ENCODE measurements at regions not wholly inside any gene's neighbourhood (a gene's known extent, or its start where the extent isn't known, plus 50 kb on each side); places are given as distances from the start of the nearest gene placed in this dataset.
"Not testable (repeated sequence)": the region's sequence is repeated elsewhere in the genome, so short reads cannot be mapped to it uniquely, and the experiment has no call there.

DNA sequence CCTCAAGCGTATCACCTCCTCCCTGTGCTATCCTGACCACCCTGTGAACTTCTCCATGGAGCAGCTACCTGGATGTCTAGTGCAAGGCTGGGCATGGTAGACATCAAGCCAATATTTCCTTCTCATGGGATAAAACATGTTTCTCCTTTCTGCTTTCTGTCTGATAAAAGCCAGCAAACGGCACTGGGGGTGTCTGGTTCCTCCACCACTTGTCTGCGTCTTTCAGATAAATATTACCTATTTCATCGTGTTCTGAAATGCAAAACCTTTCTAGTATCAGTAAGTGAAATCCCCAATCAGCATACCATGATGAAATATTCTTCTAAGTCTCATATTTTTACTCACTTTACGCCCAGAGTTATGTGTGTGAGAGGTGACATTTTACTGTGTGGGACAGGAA lies 340.2 kb downstream of the BCL2L11 start:
- not testable (repeated sequence) for H3K27ac ChIP-seq (ENCODE audit: low read depth in 1 of 2, low read length in 1 of 2); DNase-seq (ENCODE audit: low read depth in 6 of 9, low spot score in 9 of 9); H3K27me3 ChIP-seq (ENCODE audit: control insufficient read depth in 2 of 2, insufficient read depth in 1 of 2, low read length in 1 of 2); H3K36me3 ChIP-seq (ENCODE audit: control insufficient read depth in 2 of 2, insufficient read depth in 2 of 2, low read length in 1 of 2); H3K9me3 ChIP-seq (ENCODE audit: control insufficient read depth in 2 of 2, insufficient read depth in 1 of 2, low read length in 1 of 2); H3K4me3 ChIP-seq (ENCODE audit: low read length in 2 of 2)
- peaks cover 0 to 11% of the 10 kb centered on the region in 2 donors for H3K4me1 ChIP-seq (ENCODE audit: control insufficient read depth in 2 of 2, insufficient read depth in 2 of 2, low read length in 2 of 2)
- WGBS = 97% methylated on average over 5 of the region's 5 CpGs

DNA sequence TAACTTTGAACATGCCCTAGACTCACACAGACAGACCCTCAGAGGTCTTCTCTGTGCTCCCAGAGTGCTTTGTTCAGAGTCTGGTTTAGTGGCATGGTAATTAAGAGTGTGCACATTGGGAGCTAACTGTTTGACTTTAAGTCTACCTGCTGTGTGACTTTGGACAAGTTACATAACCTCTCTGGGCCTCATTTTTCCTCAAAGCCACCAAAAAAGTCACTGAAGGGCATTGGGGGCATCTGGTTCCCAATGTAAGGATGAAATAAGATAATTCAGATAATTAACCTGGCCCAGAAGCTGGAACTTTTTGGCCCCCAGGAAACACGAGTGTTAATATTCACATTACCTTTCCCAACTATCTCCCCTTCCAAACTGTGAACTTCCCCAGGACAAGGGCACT lies 341.1 kb downstream of the BCL2L11 start:
- peaks cover 0 to 11% of the 10 kb centered on the region in 2 donors for H3K4me1 ChIP-seq (ENCODE audit: control insufficient read depth in 2 of 2, insufficient read depth in 2 of 2, low read length in 2 of 2)
- not testable (repeated sequence) for DNase-seq (ENCODE audit: low read depth in 6 of 9, low spot score in 9 of 9); H3K9me3 ChIP-seq (ENCODE audit: control insufficient read depth in 2 of 2, insufficient read depth in 1 of 2, low read length in 1 of 2); H3K27me3 ChIP-seq (ENCODE audit: control insufficient read depth in 2 of 2, insufficient read depth in 1 of 2, low read length in 1 of 2); H3K36me3 ChIP-seq (ENCODE audit: control insufficient read depth in 2 of 2, insufficient read depth in 2 of 2, low read length in 1 of 2); H3K27ac ChIP-seq (ENCODE audit: low read depth in 1 of 2, low read length in 1 of 2); H3K4me3 ChIP-seq (ENCODE audit: low read length in 2 of 2)
- 91% methylated on average over 1 of the region's 1 CpG for WGBS

DNA sequence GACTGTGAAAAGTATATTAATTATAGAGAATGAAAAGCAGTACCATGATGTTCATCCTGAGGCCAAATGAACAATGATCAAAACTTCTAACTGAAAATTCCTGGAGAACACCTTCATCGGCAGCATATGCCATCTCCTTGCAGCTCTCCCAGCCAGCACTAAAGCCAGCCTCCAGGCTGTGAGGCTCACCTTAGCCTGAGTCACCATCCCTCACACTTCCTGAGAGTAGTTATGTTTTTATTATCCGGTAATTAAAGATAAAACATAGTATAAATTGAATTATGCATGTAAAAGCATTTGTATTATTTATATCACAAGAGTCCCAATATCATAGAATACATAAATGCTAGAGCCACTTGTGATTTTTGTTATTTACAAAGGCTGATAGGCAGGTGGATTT lies 341.9 kb downstream of the BCL2L11 start:
- peaks cover 0 to 11% of the 10 kb centered on the region in 2 donors for H3K4me1 ChIP-seq (ENCODE audit: control insufficient read depth in 2 of 2, insufficient read depth in 2 of 2, low read length in 2 of 2)
- WGBS = 97% methylated on average over 2 of the region's 2 CpGs
- not testable (repeated sequence) for DNase-seq (ENCODE audit: low read depth in 6 of 9, low spot score in 9 of 9); H3K27ac ChIP-seq (ENCODE audit: low read depth in 1 of 2, low read length in 1 of 2); H3K27me3 ChIP-seq (ENCODE audit: control insufficient read depth in 2 of 2, insufficient read depth in 1 of 2, low read length in 1 of 2); H3K36me3 ChIP-seq (ENCODE audit: control insufficient read depth in 2 of 2, insufficient read depth in 2 of 2, low read length in 1 of 2); H3K4me3 ChIP-seq (ENCODE audit: low read length in 2 of 2); H3K9me3 ChIP-seq (ENCODE audit: control insufficient read depth in 2 of 2, insufficient read depth in 1 of 2, low read length in 1 of 2)

DNA sequence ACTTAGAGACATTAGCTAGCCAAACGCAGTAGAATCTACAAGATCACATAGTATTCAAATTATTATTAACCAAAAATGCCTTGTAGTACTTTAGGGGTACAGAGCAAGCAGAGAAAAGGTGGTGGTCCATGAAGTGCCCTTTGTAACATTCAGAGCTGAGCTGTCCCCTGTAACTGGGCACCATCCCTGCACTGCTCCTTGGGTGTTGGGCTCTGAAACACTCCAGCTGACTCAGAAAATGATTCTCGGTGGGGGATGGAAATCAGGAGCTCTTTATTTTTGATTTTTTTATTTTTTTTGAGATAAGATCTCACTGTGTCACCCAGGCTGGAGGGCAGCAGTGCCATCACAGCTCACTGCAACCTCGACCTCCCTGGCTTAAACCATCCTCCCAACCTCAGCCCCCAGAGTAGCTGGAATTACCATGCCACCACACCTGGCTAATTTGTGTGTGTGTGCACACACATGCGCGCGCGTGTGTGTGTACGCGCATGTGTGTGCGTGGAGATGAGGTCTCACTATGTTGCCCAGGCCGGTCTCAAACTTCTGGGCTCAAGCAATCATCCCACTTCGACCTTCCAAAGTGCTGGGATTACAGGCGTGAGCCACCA lies 342.6 kb downstream of the BCL2L11 start:
- H3K36me3 ChIP-seq (ENCODE audit: control insufficient read depth in 2 of 2, insufficient read depth in 2 of 2, low read length in 1 of 2); H3K9me3 ChIP-seq (ENCODE audit: control insufficient read depth in 2 of 2, insufficient read depth in 1 of 2, low read length in 1 of 2); H3K4me3 ChIP-seq (ENCODE audit: low read length in 2 of 2); H3K27me3 ChIP-seq (ENCODE audit: control insufficient read depth in 2 of 2, insufficient read depth in 1 of 2, low read length in 1 of 2): not testable (repeated sequence)
- DNase-seq (ENCODE audit: low read depth in 6 of 9, low spot score in 9 of 9) = peak in 2 of 9 donors; percentile 21 to 40
- peak overlapping the region in 1 of 2 donors; percentile 67 for H3K27ac ChIP-seq (ENCODE audit: low read depth in 1 of 2, low read length in 1 of 2)
- H3K4me1 ChIP-seq (ENCODE audit: control insufficient read depth in 2 of 2, insufficient read depth in 2 of 2, low read length in 2 of 2) = peaks cover 0 to 11% of the 10 kb centered on the region in 2 donors
- WGBS = 81% methylated on average over 12 of the region's 13 CpGs

DNA sequence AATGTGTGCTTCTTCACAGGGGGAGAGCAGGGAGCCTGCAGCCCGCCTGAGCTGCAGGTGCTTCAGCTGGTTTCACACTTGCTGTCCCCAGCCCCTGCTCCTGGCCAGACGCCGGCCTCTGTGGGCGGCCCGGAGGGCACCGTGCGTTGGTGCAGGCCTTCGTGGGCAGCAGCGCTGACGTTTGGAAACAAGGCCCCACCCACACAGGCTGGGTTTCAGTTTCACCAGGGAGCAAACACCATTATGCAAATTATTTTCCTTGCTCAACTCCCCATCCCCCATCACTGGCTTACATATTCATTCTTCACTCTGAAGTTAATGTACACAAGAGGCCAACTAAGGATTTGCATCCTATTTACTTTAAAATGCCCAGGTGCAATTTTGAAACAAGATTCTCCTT lies 343.2 kb downstream of the BCL2L11 start:
- not testable (repeated sequence) for H3K36me3 ChIP-seq (ENCODE audit: control insufficient read depth in 2 of 2, insufficient read depth in 2 of 2, low read length in 1 of 2); DNase-seq (ENCODE audit: low read depth in 6 of 9, low spot score in 9 of 9); H3K4me3 ChIP-seq (ENCODE audit: low read length in 2 of 2); H3K9me3 ChIP-seq (ENCODE audit: control insufficient read depth in 2 of 2, insufficient read depth in 1 of 2, low read length in 1 of 2); H3K27me3 ChIP-seq (ENCODE audit: control insufficient read depth in 2 of 2, insufficient read depth in 1 of 2, low read length in 1 of 2)
- no CpG with 5 or more reads among the region's 10 CpGs for WGBS
- Histone ChIP-seq H3K27ac (ENCODE audit: low read depth in 1 of 2, low read length in 1 of 2) (peak overlapping the region in 1 of 2 donors; percentile 67), H3K4me1 (ENCODE audit: control insufficient read depth in 2 of 2, insufficient read depth in 2 of 2, low read length in 2 of 2) (peaks cover 0 to 11% of the 10 kb centered on the region in 2 donors)

DNA sequence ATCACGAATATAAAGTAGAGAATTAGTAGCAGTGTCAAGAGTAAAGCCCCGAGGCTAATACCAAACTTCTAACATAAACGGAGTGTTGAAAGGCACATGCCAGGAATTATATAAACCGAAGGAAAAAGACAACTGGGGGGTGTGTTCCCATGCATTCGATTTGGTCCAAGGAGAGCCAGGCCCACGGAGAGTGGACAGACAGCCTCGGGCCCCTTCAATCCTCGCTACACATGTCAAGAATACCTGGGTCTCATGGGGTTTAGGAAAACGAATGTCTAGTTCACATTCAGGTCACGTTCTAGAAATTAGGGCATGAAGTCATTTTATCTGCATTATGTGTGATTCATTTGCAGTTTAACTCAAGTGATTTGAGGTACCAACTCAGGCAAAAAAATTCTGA lies 343.7 kb downstream of the BCL2L11 start:
- 91% methylated on average over 7 of the region's 10 CpGs for WGBS

DNA sequence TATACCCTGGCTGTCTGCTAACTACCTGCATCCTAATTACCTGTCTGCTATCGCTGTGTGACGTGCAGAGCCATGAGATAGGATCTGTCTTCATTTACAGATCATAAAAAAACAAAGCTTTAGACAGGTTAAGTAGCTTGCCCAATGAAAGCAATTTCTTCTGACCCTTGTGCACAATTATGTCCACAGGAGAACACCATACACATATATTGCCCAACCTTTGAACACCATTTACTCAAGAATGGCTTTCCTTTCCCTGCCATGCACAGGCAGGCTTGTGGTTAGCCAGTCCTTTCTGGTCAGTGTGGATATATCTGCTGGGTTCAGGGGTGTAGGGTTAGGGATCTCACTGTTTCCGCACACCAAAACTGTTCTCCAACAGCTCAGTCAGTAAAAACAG lies 344.8 kb downstream of the BCL2L11 start:
- H3K4me3 ChIP-seq (ENCODE audit: low read length in 2 of 2); DNase-seq (ENCODE audit: low read depth in 6 of 9, low spot score in 9 of 9); H3K27ac ChIP-seq (ENCODE audit: low read depth in 1 of 2, low read length in 1 of 2); H3K27me3 ChIP-seq (ENCODE audit: control insufficient read depth in 2 of 2, insufficient read depth in 1 of 2, low read length in 1 of 2); H3K9me3 ChIP-seq (ENCODE audit: control insufficient read depth in 2 of 2, insufficient read depth in 1 of 2, low read length in 1 of 2); H3K36me3 ChIP-seq (ENCODE audit: control insufficient read depth in 2 of 2, insufficient read depth in 2 of 2, low read length in 1 of 2): not testable (repeated sequence)
- H3K4me1 ChIP-seq (ENCODE audit: control insufficient read depth in 2 of 2, insufficient read depth in 2 of 2, low read length in 2 of 2) = peaks cover 0 to 14% of the 10 kb centered on the region in 2 donors
- 96% methylated on average over 3 of the region's 3 CpGs for WGBS

More for the DNA sequence above, 343.7 kb downstream of the BCL2L11 start:
- not testable (repeated sequence) for H3K9me3 ChIP-seq (ENCODE audit: control insufficient read depth in 2 of 2, insufficient read depth in 1 of 2, low read length in 1 of 2); H3K4me3 ChIP-seq (ENCODE audit: low read length in 2 of 2); DNase-seq (ENCODE audit: low read depth in 6 of 9, low spot score in 9 of 9); H3K27me3 ChIP-seq (ENCODE audit: control insufficient read depth in 2 of 2, insufficient read depth in 1 of 2, low read length in 1 of 2); H3K36me3 ChIP-seq (ENCODE audit: control insufficient read depth in 2 of 2, insufficient read depth in 2 of 2, low read length in 1 of 2); H3K27ac ChIP-seq (ENCODE audit: low read depth in 1 of 2, low read length in 1 of 2)
- peaks cover 0 to 11% of the 10 kb centered on the region in 2 donors for H3K4me1 ChIP-seq (ENCODE audit: control insufficient read depth in 2 of 2, insufficient read depth in 2 of 2, low read length in 2 of 2)

DNA sequence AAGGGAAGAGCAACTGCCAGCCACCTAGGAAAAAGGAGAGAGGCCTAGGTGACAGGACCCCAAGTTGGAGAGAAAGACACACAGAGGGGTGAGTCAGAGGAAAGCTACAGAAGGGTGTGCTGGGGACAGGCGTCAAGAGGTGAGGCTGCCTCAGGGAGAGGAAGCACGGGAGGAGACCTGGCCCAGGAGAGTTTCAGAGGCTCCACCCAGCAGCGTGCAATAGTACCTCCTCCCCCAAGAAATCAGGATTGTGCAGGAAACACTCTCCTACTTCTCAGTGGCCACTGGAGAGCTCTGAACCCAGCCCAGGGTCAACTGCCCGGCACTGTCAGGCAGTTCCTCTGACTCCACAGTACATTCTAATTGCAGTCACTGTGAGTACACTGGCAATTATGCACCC lies 346.0 kb downstream of the BCL2L11 start:
- H3K27ac ChIP-seq (ENCODE audit: low read depth in 1 of 2, low read length in 1 of 2); H3K4me3 ChIP-seq (ENCODE audit: low read length in 2 of 2); H3K27me3 ChIP-seq (ENCODE audit: control insufficient read depth in 2 of 2, insufficient read depth in 1 of 2, low read length in 1 of 2); H3K36me3 ChIP-seq (ENCODE audit: control insufficient read depth in 2 of 2, insufficient read depth in 2 of 2, low read length in 1 of 2); DNase-seq (ENCODE audit: low read depth in 6 of 9, low spot score in 9 of 9); H3K9me3 ChIP-seq (ENCODE audit: control insufficient read depth in 2 of 2, insufficient read depth in 1 of 2, low read length in 1 of 2): not testable (repeated sequence)
- H3K4me1 ChIP-seq (ENCODE audit: control insufficient read depth in 2 of 2, insufficient read depth in 2 of 2, low read length in 2 of 2) = peaks cover 0 to 14% of the 10 kb centered on the region in 2 donors
- 86% methylated on average over 4 of the region's 4 CpGs for WGBS

DNA sequence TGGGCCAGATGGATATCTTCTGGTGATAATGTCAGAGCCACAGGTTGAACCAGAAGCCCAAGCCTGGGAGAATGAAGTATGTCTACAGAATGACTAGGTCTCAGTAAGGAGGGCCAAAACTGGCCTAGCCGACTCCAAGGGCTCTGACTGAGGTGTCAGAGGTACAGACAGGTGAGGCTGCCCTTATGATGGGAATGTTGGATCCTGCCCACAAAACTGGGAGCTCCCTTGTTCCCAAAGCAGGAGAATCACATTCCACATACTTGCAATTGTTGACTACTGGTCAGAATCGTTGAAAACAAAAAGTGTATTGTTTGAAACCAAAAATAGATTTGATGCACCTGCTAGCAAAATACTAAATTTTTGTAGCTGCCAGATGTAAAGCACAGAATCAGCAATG lies 350.2 kb downstream of the BCL2L11 start:
- not testable (repeated sequence) for H3K27me3 ChIP-seq (ENCODE audit: control insufficient read depth in 2 of 2, insufficient read depth in 1 of 2, low read length in 1 of 2); DNase-seq (ENCODE audit: low read depth in 6 of 9, low spot score in 9 of 9); H3K27ac ChIP-seq (ENCODE audit: low read depth in 1 of 2, low read length in 1 of 2); H3K4me3 ChIP-seq (ENCODE audit: low read length in 2 of 2); H3K36me3 ChIP-seq (ENCODE audit: control insufficient read depth in 2 of 2, insufficient read depth in 2 of 2, low read length in 1 of 2); H3K9me3 ChIP-seq (ENCODE audit: control insufficient read depth in 2 of 2, insufficient read depth in 1 of 2, low read length in 1 of 2)
- peaks cover 4 to 16% of the 10 kb centered on the region in 2 donors for H3K4me1 ChIP-seq (ENCODE audit: control insufficient read depth in 2 of 2, insufficient read depth in 2 of 2, low read length in 2 of 2)
- 61% methylated on average over 2 of the region's 2 CpGs for WGBS

Data from thymus (tissue), 11 donors.